Hepatocyte (in vitro differentiated cells): ENCODE measurements at regions not wholly inside any gene's neighbourhood (a gene's known extent, or its start where the extent isn't known, plus 50 kb on each side); places are given as distances from the start of the nearest gene placed in this dataset.

ENCODE experiments used
- CTCF ChIP-seq: fragments of 200-600 bp; sonication (generic); IDR thresholded peaks from 2 replicates; pipeline ENCODE4 v1.5.1; 2016; ENCODE audit warnings: antibody characterized with exemption, mild to moderate bottlenecking; ENCODE audit not compliant: poor library complexity
- EZH2 ChIP-seq: fragments of 200-600 bp; sonication (generic); IDR thresholded peaks from 2 replicates; pipeline ENCODE4 v1.6.1; 2016; ENCODE audit warnings: antibody characterized with exemption, mild to moderate bottlenecking, borderline replicate concordance
- EZH2phosphoT487 ChIP-seq: fragments of 200-600 bp; sonication (generic); IDR thresholded peaks from one replicate; pipeline ENCODE4 v1.6.1; 2018; ENCODE audit warnings: antibody characterized with exemption, mild to moderate bottlenecking, low read depth, moderate library complexity; ENCODE audit not compliant: unreplicated experiment, severe bottlenecking

DNA sequence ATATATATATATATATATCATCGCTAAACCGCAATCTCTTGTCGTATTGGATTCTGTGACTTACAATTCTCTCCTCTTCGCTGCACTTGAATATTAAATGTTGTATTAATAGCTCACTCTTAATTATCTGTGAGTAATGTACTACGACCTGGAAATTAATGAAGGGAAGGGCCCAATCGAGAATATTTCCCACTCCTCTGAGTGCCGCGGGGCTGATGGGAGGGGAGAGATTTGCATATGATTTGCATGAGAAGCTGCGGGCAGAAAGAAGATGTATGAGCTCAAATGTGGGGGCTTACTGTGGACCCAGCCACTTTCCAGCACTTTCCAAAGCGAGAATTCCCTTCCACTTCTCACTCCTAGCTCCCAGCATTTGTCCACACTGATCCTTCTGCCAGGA, 141.2 kb downstream of the MN1 start:
- TF ChIP-seq CTCF (no peak), EZH2 (no peak), EZH2phosphoT487 (no peak)
